NOMO-1 treated with dmso at 0.1 percent for 144 hours (cell line): ENCODE measurements at regions not wholly inside any gene's neighbourhood (a gene's known extent, or its start where the extent isn't known, plus 50 kb on each side); places are given as distances from the start of the nearest gene placed in this dataset.

Experiments used
- DNase-seq: peaks from one replicate; lab custom pipeline; 2025; ENCODE audit not compliant: unreplicated experiment; lab: John Stamatoyannopoulos, UW

GRCh38 chr2:147649998-147650397 is 194.8 kb upstream of the ACVR2A start:
- DNase-seq = no peak

GRCh38 chr2:147649286-147649685 is 195.5 kb upstream of the ACVR2A start:
- DNase-seq = no peak

GRCh38 chr2:147648471-147648870 is 196.4 kb upstream of the ACVR2A start:
- no peak for DNase-seq

- no peak for DNase-seq
Observed at GRCh38 chr2:147647816-147648215, 197.0 kb upstream of the ACVR2A start.

GRCh38 chr2:147646818-147647468 is 197.9 kb upstream of the ACVR2A start:
- no peak for DNase-seq

- no peak for DNase-seq
Observed at GRCh38 chr2:147644491-147644890, 200.3 kb upstream of the ACVR2A start.

- DNase-seq = peak; percentile 17
Observed at GRCh38 chr2:147642765-147643164, 202.1 kb upstream of the ACVR2A start.

GRCh38 chr2:147641651-147642050 is 203.2 kb upstream of the ACVR2A start:
- DNase-seq = no peak

- DNase-seq = no peak
Observed at GRCh38 chr2:147639891-147640290, 204.9 kb upstream of the ACVR2A start.

- no peak for DNase-seq
Observed at GRCh38 chr2:147639386-147639785, 205.4 kb upstream of the ACVR2A start.

GRCh38 chr2:147636886-147637285 is 207.9 kb upstream of the ACVR2A start:
- DNase-seq = no peak

GRCh38 chr2:147636238-147636882 is 208.5 kb upstream of the ACVR2A start:
- DNase-seq = peak; percentile 42

GRCh38 chr2:147634826-147635225 is 210.0 kb upstream of the ACVR2A start:
- no peak for DNase-seq

GRCh38 chr2:147632198-147632597 is 212.6 kb upstream of the ACVR2A start:
- DNase-seq = no peak

- no peak for DNase-seq
Observed at GRCh38 chr2:147631294-147631693, 213.5 kb upstream of the ACVR2A start.

GRCh38 chr2:147630585-147630984 is 214.2 kb upstream of the ACVR2A start:
- DNase-seq = peak; percentile 50

GRCh38 chr2:147628971-147629421 is 215.8 kb upstream of the ACVR2A start:
- peak; percentile 31 for DNase-seq

GRCh38 chr2:147623328-147623727 is 221.5 kb upstream of the ACVR2A start:
- DNase-seq = peak; percentile 71

GRCh38 chr2:147621656-147622197 is 223.1 kb upstream of the ACVR2A start:
- DNase-seq = no peak

- DNase-seq = no peak
Observed at GRCh38 chr2:147619808-147620207, 225.0 kb upstream of the ACVR2A start.

- DNase-seq = no peak
Observed at GRCh38 chr2:147615726-147616125, 229.1 kb upstream of the ACVR2A start.

- no peak for DNase-seq
Observed at GRCh38 chr2:147614979-147615470, 229.8 kb upstream of the ACVR2A start.
